GM12865 (cell line): ENCODE measurements at regions not wholly inside any gene's neighbourhood (a gene's known extent, or its start where the extent isn't known, plus 50 kb on each side); places are given as distances from the start of the nearest gene placed in this dataset.

Experiments
- DNase-seq: peaks from one replicate; pipeline ENCODE4 v3.0.0; 2010; ENCODE audit warnings: low read depth
- H3K4me3 ChIP-seq: 2 replicates; pipeline ENCODE4 v1.5.1; 2011; ENCODE audit warnings: mild to moderate bottlenecking, low read depth, low read length, control low read depth
- CTCF ChIP-seq: IDR thresholded peaks from 2 replicates; pipeline ENCODE4 v1.5.1; 2011; ENCODE audit warnings: low read length, control low read depth, low read depth, inconsistent platforms; ENCODE audit not compliant: insufficient read depth; ENCODE audit errors: missing control alignments

GRCh38 chr6:153405931-153406330 lies 274.8 kb upstream of the RGS17 start:
- DNase-seq: no peak
- no peak overlapping the region for H3K4me3 ChIP-seq
- no peak for TF ChIP-seq CTCF

GRCh38 chr6:153401751-153402150 lies 270.7 kb upstream of the RGS17 start:
- TF ChIP-seq CTCF: no peak
- no peak for DNase-seq
- H3K4me3 ChIP-seq: no peak overlapping the region

- TF ChIP-seq CTCF: no peak
- no peak overlapping the region for H3K4me3 ChIP-seq
- DNase-seq: no peak
Observed at GRCh38 chr6:153392156-153392555, 261.1 kb upstream of the RGS17 start.

GRCh38 chr6:153373869-153374268 lies 242.8 kb upstream of the RGS17 start:
- no peak for DNase-seq
- H3K4me3 ChIP-seq: no peak overlapping the region
- TF ChIP-seq CTCF: no peak

- TF ChIP-seq CTCF: no peak
- H3K4me3 ChIP-seq: no peak overlapping the region
- DNase-seq: no peak
Observed at GRCh38 chr6:153368131-153368530, 237.0 kb upstream of the RGS17 start.

- no peak for DNase-seq
- no peak for TF ChIP-seq CTCF
- H3K4me3 ChIP-seq: no peak overlapping the region
Observed at GRCh38 chr6:153367021-153367420, 235.9 kb upstream of the RGS17 start.

GRCh38 chr6:153357391-153357790 lies 226.3 kb upstream of the RGS17 start:
- no peak for DNase-seq
- no peak for TF ChIP-seq CTCF
- H3K4me3 ChIP-seq: no peak overlapping the region
